ENCODE measurements at regions not wholly inside any gene's neighbourhood (a gene's known extent, or its start where the extent isn't known, plus 50 kb on each side); places are given as distances from the start of the nearest gene placed in this dataset.

DNA sequence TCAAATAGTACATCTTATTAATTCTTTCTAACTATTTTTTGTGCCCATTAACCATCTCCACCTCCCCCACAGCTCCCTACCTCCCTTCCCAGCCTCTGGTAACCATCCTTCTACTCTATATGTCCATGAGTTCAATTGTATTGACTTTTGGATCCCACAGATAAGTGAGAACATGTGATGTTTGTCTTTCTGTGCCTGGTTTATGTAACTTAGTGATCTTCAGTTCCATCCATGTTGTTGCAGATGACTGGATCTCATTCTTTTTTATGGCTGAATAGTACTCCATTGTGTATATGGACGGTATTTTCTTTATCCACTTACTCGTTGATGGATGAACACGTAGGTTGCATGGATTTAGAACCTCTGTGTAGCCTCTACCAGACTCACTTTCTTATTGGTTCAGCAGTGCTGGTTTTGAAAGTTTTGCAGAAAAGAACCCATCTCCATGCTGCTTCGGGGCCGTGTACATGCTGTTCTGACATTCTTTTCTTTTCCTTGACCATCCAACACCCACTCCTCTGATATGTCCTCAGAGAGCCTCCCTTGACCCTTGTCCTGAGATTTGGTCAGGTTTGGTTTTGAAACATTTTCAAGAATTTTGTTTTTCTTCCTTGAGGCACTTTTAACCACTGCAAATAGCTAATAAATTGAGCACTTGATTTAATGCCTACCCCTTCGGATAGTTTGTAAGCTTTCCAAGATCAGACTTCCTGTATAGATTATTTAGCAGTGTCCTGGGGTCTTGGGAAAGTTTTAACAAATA, 231.2 kb upstream of the ZFP64 start:
- no peak overlapping the region for H3K4me3 ChIP-seq (replicated peaks in 1 of 2; ENCODE audit: low read depth in 2 of 2, low read length in 2 of 2)
- TF ChIP-seq CTCF (IDR thresholded peaks at IDR 0.05; ENCODE audit: low read depth, low read length): no peak
- DNase-seq (ENCODE audit: low read depth in 2 of 2): no peak

DNA sequence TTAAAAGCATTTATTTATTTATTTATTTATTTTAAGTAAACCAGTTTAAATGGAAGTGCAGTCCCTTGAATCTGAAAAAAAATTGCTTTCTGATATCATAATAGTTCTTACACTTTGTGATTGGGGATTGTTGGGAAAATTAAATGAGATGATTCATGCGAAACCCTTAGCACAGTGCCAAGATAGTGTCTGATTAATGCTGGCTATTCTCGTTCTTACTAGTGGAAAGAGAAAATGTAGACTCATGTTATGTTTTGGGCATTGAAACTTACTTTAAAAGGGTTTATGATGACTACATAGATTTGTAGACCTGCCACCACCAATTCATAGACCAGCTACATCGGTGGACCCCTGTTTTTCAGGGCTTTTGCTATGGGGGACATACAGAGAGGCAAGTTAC, 229.2 kb upstream of the ZFP64 start:
- peak in 1 of 2 donors; percentile 14 for DNase-seq (ENCODE audit: low read depth in 2 of 2)
- no peak for TF ChIP-seq CTCF (IDR thresholded peaks at IDR 0.05; ENCODE audit: low read depth, low read length)
- no peak overlapping the region for H3K4me3 ChIP-seq (replicated peaks in 1 of 2; ENCODE audit: low read depth in 2 of 2, low read length in 2 of 2)

DNA sequence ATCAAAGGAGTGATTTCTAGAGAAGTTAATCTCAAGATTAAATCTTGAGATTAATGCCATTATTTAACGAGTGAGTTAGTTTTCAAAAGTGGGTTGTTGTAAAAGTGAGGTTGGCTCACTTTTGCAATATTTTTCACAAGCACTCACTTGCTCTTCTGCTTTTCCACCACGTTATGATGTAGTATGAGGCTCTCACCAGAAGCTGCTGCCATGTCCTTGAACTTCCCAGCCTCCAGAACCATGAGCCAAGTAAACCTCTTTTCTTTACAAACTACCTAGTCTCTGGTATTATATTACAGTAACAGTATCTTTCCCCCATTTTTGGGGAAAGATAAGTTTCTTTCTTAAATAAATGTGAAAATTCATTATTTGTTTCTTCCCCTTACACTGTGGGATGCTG, 227.6 kb upstream of the ZFP64 start:
- DNase-seq (ENCODE audit: low read depth in 2 of 2): no peak
- no peak overlapping the region for H3K4me3 ChIP-seq (replicated peaks in 1 of 2; ENCODE audit: low read depth in 2 of 2, low read length in 2 of 2)
- TF ChIP-seq CTCF (IDR thresholded peaks at IDR 0.05; ENCODE audit: low read depth, low read length): no peak

DNA sequence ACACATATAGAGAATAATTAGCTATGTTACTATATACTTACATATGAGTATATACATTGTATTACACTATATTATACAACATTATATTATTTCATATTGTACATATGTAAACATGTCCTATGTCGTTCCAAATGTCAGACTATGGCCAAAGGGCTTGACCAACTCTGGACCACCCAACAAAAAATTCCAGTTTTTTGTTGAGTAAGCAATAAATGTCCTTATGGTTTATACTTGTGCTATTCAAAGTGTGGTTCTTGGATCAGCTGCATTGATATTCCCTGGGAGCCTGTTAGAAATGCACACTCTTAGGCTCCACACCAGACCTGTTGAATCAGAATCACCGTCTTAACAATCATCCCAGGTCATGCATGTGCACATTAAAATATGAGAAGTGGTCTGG, 225.4 kb upstream of the ZFP64 start:
- no peak overlapping the region for H3K4me3 ChIP-seq (replicated peaks in 1 of 2; ENCODE audit: low read depth in 2 of 2, low read length in 2 of 2)
- TF ChIP-seq CTCF (IDR thresholded peaks at IDR 0.05; ENCODE audit: low read depth, low read length): no peak
- no peak for DNase-seq (ENCODE audit: low read depth in 2 of 2)

GRCh38 chr20:52411611-52412010, 220.0 kb upstream of the ZFP64 start:
- no peak for DNase-seq (ENCODE audit: low read depth in 2 of 2)
- TF ChIP-seq CTCF (IDR thresholded peaks at IDR 0.05; ENCODE audit: low read depth, low read length): no peak
- H3K4me3 ChIP-seq (replicated peaks in 1 of 2; ENCODE audit: low read depth in 2 of 2, low read length in 2 of 2): no peak overlapping the region

- DNase-seq (ENCODE audit: low read depth in 2 of 2): no peak
Observed at GRCh38 chr20:52410731-52411234, 219.2 kb upstream of the ZFP64 start.

More at GRCh38 chr20:52410731-52411234, 219.2 kb upstream of the ZFP64 start:
- H3K4me3 ChIP-seq (replicated peaks in 1 of 2; ENCODE audit: low read depth in 2 of 2, low read length in 2 of 2): no peak overlapping the region
- TF ChIP-seq CTCF (IDR thresholded peaks at IDR 0.05; ENCODE audit: low read depth, low read length): no peak
